IgD-negative memory B cell (primary cell): ENCODE measurements at regions not wholly inside any gene's neighbourhood (a gene's known extent, or its start where the extent isn't known, plus 50 kb on each side); places are given as distances from the start of the nearest gene placed in this dataset.

ENCODE experiments used
- H3K27ac Mint-ChIP-seq, 3 donors: one replicate each; pipeline ENCODE4 v1.8.0; 2020 to 2022; ENCODE audit warnings: mild to moderate bottlenecking in 3 of 3, mixed read lengths in 3 of 3, moderate library complexity in 1 of 3
- H3K27me3 Mint-ChIP-seq: one replicate; pipeline ENCODE4 v1.8.0; 2021; ENCODE audit warnings: mixed read lengths
- H3K36me3 Mint-ChIP-seq: one replicate; pipeline ENCODE4 v1.8.0; 2020; ENCODE audit warnings: mild to moderate bottlenecking, mixed read lengths
- H3K4me1 Mint-ChIP-seq, 3 donors: one replicate each; pipeline ENCODE4 v1.8.0; 2020 to 2022; ENCODE audit warnings: mixed read lengths in 3 of 3, mild to moderate bottlenecking in 1 of 3
- H3K4me3 Mint-ChIP-seq, 4 donors: one replicate each; pipeline ENCODE4 v1.8.0; 2020 to 2022; ENCODE audit warnings: mild to moderate bottlenecking in 4 of 4, mixed read lengths in 4 of 4, moderate library complexity in 3 of 4
- H3K9me3 Mint-ChIP-seq, 3 donors: one replicate each; pipeline ENCODE4 v1.8.0; 2020 to 2021; ENCODE audit warnings: mixed read lengths in 3 of 3, mild to moderate bottlenecking in 1 of 3

DNA sequence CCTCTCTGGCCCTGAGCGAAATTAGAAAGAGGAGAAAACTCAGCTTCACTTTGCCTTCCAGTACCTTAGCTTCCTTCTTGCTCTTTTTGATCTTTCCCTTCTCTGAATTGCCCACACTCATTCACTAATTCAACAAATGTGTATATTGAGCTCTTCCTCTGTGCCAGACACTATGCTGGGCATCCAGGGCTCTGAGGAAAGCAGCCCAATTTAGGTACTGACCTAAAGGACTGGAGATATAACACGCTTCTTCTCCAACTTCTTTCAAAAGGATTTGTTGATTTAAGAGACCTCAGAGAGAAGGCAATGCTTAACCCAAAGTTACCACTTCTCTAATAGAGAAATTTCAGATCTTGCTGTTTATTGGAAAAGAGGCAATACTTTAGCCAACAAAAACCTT, 103.6 kb downstream of the TMPRSS5 start:
- Mint-ChIP-seq H3K36me3 (no peaks in the 10 kb centered on the region), H3K4me1 (no peaks in the 10 kb centered on the region), H3K4me3 (no peak overlapping the region), H3K9me3 (peaks cover 2 to 16% (median 11%) of the 10 kb centered on the region in 3 donors), H3K27ac (no peak overlapping the region), H3K27me3 (no peaks in the 10 kb centered on the region)

DNA sequence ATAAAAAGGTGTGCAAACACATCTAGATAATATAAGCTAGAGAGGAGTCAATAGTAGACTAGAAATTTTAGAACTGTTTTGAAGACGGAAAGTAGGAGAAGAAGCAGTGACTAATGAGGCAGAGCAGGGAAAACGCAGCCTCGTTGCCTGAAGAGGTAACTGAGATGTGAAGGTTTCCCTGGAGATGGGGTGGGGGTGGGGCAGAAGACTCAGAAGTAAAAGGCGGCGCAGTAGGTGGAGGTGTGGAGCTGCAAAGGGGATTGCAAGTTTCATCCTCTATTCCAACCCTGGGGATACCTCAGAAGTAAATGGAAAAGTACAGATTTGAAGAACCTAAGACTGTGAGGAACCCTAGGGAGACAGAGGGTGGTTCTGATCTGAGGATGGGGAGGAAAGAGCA, 109.5 kb downstream of the TMPRSS5 start:
- H3K9me3 Mint-ChIP-seq = peaks cover 5 to 9% (median 8%) of the 10 kb centered on the region in 3 donors
- H3K27me3 Mint-ChIP-seq = peaks cover 12% of the 10 kb centered on the region
- no peaks in the 10 kb centered on the region for H3K4me1 Mint-ChIP-seq

GRCh38 chr11:113595810-113596594, 110.1 kb downstream of the TMPRSS5 start:
- H3K4me3 Mint-ChIP-seq = no peak overlapping the region
- no peak overlapping the region for H3K27ac Mint-ChIP-seq
- peaks cover 4% of the 10 kb centered on the region for H3K36me3 Mint-ChIP-seq
- H3K4me1 Mint-ChIP-seq = no peaks in the 10 kb centered on the region
- H3K9me3 Mint-ChIP-seq = peaks cover 5 to 9% (median 8%) of the 10 kb centered on the region in 3 donors
- peaks cover 12% of the 10 kb centered on the region for H3K27me3 Mint-ChIP-seq

More for the DNA sequence above, 109.5 kb downstream of the TMPRSS5 start:
- H3K4me3 Mint-ChIP-seq = no peak overlapping the region
- H3K36me3 Mint-ChIP-seq = peaks cover 4% of the 10 kb centered on the region
- H3K27ac Mint-ChIP-seq = no peak overlapping the region

DNA sequence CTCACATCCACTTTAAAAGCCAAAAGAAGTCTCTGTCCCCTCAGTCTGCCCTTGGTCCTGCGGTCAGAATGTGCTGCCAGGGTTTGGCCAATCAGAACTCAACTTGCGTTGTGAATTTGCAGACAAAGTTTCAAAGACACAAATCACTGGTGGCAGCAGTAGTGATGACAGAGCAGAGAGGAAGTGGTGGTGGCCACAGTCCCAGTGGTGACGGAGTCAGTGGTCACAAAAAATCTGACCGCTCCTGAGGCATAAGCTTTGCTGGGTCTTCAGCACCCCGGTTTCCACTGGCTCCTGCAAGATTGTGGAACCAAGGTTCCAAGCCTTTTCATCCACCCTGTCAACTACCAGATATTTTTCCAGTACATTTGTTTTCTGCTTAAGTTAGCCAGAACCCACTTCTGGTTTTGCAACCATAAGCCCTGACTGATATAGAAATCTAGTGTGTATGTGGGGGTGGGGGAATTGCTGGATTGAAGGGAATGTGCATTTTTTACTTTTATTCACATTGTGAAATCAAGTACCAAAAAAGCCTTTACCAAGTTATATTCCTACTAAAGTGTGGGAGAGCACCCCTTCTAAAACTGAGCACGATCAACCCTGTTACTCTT, 112.3 kb downstream of the TMPRSS5 start:
- no peak overlapping the region for H3K4me3 Mint-ChIP-seq
- peak overlapping the region in 1 of 3 donors; percentile 11 for H3K27ac Mint-ChIP-seq
- H3K4me1 Mint-ChIP-seq = no peaks in the 10 kb centered on the region
- H3K36me3 Mint-ChIP-seq = peaks cover 4% of the 10 kb centered on the region
- peaks cover 17% of the 10 kb centered on the region for H3K27me3 Mint-ChIP-seq
- peaks cover 5 to 9% (median 8%) of the 10 kb centered on the region in 3 donors for H3K9me3 Mint-ChIP-seq

DNA sequence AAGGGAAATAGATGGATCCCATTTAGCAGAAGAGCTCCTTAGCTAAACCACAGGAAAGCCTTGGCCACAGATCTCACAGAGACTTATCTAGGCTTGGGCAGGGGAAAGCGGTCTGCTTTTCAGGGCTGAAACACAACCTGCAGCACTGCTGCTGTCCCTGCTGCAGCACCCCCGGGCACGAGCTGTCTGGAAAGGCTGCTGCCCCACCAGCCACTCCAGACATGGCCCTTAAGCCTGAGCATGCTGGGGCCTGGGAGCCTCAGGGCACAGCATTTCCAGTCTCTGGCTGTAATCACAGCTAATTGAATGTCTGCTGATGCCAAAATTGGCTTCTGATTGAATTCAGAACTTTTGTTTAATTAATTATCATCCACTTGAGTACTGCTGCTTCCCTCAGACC, 115.0 kb downstream of the TMPRSS5 start:
- Mint-ChIP-seq H3K36me3 (no peaks in the 10 kb centered on the region), H3K4me3 (no peak overlapping the region), H3K27me3 (peaks cover 14% of the 10 kb centered on the region), H3K27ac (no peak overlapping the region), H3K9me3 (peaks cover 0 to 9% (median 3%) of the 10 kb centered on the region in 3 donors), H3K4me1 (no peaks in the 10 kb centered on the region)

DNA sequence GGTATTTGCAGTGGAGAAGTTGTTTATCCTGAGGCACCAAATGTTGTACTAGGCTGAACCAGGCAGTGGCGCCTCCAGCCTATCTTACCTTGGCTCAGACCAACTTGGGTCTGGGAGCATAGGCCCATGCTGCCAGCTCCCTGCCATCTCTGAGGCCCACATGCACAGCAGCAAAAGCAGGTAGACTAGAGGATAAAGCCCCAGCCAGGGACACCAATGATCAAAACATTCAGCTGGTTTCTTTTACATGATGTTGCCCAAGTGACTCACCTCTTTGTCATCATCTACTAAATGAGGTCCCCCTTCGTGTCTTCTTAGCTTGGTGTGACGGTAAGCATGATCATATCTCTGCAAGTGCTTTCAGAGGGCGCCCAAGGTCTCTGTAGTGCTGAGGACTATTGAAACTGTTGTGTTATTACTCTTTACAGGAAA, 112.1 kb upstream of the DRD2 start:
- Mint-ChIP-seq H3K9me3 (no peaks in the 10 kb centered on the region), H3K27ac (no peak overlapping the region), H3K4me1 (no peaks in the 10 kb centered on the region), H3K27me3 (peaks cover 5% of the 10 kb centered on the region), H3K4me3 (no peak overlapping the region), H3K36me3 (no peaks in the 10 kb centered on the region)

DNA sequence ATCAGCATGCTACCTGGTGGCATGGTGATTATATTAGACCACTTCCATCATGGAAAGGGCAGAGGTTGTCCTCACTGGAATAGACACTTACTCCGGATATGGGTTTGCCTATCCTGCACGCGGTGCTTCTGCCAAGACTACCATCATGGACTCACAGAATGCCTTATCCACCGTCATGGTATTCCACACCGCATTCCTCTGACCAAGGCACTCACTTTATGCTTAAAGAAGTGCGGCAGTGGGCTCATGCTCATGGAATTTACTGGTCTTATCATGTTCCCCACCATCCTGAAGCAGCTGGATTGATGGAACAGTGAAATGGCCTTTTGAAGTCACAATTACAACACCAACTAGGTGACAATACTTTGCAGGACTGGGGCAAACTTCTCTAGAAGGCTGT, 109.2 kb upstream of the DRD2 start:
- H3K4me3 Mint-ChIP-seq = no peak overlapping the region
- H3K9me3 Mint-ChIP-seq = no peaks in the 10 kb centered on the region
- H3K4me1 Mint-ChIP-seq = no peaks in the 10 kb centered on the region
- H3K27me3 Mint-ChIP-seq = peaks cover 1% of the 10 kb centered on the region
- no peaks in the 10 kb centered on the region for H3K36me3 Mint-ChIP-seq
- H3K27ac Mint-ChIP-seq = no peak overlapping the region

GRCh38 chr11:113581713-113582112, 106.5 kb upstream of the DRD2 start:
- Mint-ChIP-seq H3K4me3 (no peak overlapping the region), H3K4me1 (peaks cover 0 to 4% (median 1%) of the 10 kb centered on the region in 3 donors), H3K27ac (no peak overlapping the region)

GRCh38 chr11:113579292-113579940, 104.2 kb upstream of the DRD2 start:
- H3K9me3 Mint-ChIP-seq = no peaks in the 10 kb centered on the region
- H3K4me1 Mint-ChIP-seq = peaks cover 0 to 4% (median 1%) of the 10 kb centered on the region in 3 donors
- no peak overlapping the region for H3K4me3 Mint-ChIP-seq
- no peaks in the 10 kb centered on the region for H3K36me3 Mint-ChIP-seq
- no peak overlapping the region for H3K27ac Mint-ChIP-seq
- peaks cover 6% of the 10 kb centered on the region for H3K27me3 Mint-ChIP-seq

More at GRCh38 chr11:113581713-113582112, 106.5 kb upstream of the DRD2 start:
- Mint-ChIP-seq H3K9me3 (no peaks in the 10 kb centered on the region), H3K27me3 (peaks cover 5% of the 10 kb centered on the region), H3K36me3 (no peaks in the 10 kb centered on the region)

DNA sequence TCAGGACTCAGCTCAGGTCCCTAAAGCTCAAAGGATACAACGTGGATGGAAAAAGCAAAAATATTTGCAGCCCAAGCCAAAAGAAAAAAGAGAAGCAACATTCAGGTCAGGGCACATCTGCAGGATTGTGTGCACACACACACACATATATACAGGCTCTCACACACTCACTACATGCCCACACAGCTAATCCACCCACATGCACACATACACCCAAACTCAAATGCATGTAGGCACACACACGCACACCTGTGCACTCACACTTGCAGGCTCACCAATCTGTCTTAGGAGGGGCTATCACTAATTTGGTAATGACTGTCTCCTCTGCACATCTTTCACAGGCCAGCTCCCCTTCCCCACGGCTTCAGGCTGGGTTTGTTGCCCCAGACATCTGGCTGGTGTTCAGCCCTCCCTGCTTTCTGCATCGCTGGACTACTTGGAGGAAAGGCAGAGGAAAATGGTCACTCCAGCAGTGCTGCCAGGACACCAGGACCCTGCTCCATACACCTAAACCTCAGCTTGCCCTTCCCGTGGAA, 103.6 kb upstream of the DRD2 start:
- no peaks in the 10 kb centered on the region for H3K9me3 Mint-ChIP-seq
- H3K4me3 Mint-ChIP-seq = no peak overlapping the region
- peaks cover 0 to 4% (median 1%) of the 10 kb centered on the region in 3 donors for H3K4me1 Mint-ChIP-seq
- peaks cover 6% of the 10 kb centered on the region for H3K27me3 Mint-ChIP-seq
- no peaks in the 10 kb centered on the region for H3K36me3 Mint-ChIP-seq
- H3K27ac Mint-ChIP-seq = no peak overlapping the region

- Mint-ChIP-seq H3K9me3 (no peaks in the 10 kb centered on the region), H3K36me3 (no peaks in the 10 kb centered on the region), H3K4me1 (peaks cover 0 to 4% (median 1%) of the 10 kb centered on the region in 3 donors), H3K4me3 (no peak overlapping the region), H3K27ac (no peak overlapping the region), H3K27me3 (peaks cover 6% of the 10 kb centered on the region)
Observed at GRCh38 chr11:113578033-113578380, 102.8 kb upstream of the DRD2 start.

- Mint-ChIP-seq H3K4me3 (no peak overlapping the region), H3K4me1 (peaks cover 0 to 4% (median 1%) of the 10 kb centered on the region in 3 donors), H3K27me3 (peaks cover 6% of the 10 kb centered on the region), H3K9me3 (no peaks in the 10 kb centered on the region), H3K27ac (peak overlapping the region in 1 of 3 donors; percentile 60), H3K36me3 (no peaks in the 10 kb centered on the region)
Observed at GRCh38 chr11:113577356-113578032, 102.3 kb upstream of the DRD2 start.

GRCh38 chr11:113574586-113574985, 99.4 kb upstream of the DRD2 start:
- Mint-ChIP-seq H3K36me3 (no peaks in the 10 kb centered on the region), H3K27ac (no peak overlapping the region)

DNA sequence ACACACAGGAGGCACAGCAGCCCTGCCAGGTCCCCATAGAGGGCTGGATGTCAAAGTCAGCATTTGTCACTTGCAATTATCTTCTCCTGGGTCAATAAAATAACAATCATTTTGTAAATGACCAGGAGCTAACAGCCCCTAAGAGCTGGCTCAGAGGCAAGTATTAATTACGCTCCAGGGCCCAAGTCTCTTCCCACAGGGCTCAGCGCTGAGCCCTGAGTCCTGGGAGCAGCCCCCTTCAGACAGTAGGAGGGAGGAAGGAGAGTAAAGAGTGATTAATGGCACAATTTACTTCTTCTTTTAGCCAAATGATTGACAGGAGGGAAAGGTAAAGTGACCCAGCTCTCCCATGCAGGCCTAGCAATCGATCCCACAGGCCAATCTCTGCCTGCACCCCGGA, 99.0 kb upstream of the DRD2 start:
- Mint-ChIP-seq H3K27ac (no peak overlapping the region), H3K27me3 (peaks cover 5% of the 10 kb centered on the region), H3K4me3 (no peak overlapping the region), H3K36me3 (no peaks in the 10 kb centered on the region), H3K9me3 (peaks cover 0 to 1% (median 0%) of the 10 kb centered on the region in 3 donors), H3K4me1 (peaks cover 0 to 4% (median 1%) of the 10 kb centered on the region in 3 donors)

More at GRCh38 chr11:113574586-113574985, 99.4 kb upstream of the DRD2 start:
- peaks cover 0 to 1% (median 0%) of the 10 kb centered on the region in 3 donors for H3K9me3 Mint-ChIP-seq
- H3K4me3 Mint-ChIP-seq = no peak overlapping the region
- peaks cover 5% of the 10 kb centered on the region for H3K27me3 Mint-ChIP-seq
- H3K4me1 Mint-ChIP-seq = peaks cover 0 to 4% (median 1%) of the 10 kb centered on the region in 3 donors
